ENCODE measurements at regions not wholly inside any gene's neighbourhood (a gene's known extent, or its start where the extent isn't known, plus 50 kb on each side); places are given as distances from the start of the nearest gene placed in this dataset.

DNA sequence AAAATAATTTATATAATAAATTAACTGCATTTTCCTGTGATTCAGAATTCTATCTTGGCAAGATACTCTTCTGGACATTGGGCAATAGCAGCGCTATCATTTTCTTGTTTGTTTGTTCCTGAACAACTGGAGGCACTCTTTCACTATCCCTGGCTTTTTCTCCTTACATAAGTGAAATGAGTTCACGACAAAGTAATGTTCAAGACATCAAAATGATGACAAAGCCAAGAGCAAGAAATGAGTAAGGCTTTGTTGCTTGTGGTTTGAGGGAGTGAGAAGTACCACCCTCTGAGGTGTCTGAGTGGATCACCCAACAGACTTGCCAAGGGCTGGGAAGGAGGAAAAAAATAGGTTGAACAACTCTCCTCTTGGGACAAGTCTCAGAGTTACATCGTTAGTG, 466.6 kb upstream of the JAG1 start:
- Histone ChIP-seq H3K9me2 (ENCODE audit: insufficient read depth, low read length) (no peaks in the 10 kb centered on the region), H3K4me3 (ENCODE audit: low read length) (no peak overlapping the region), H3K4me2 (ENCODE audit: low read length) (no peak overlapping the region), H3F3A (ENCODE audit: insufficient read depth, low read length, poor library complexity, severe bottlenecking) (no peaks in the 10 kb centered on the region), H4K20me1 (ENCODE audit: insufficient read depth) (no peaks in the 10 kb centered on the region), H2AFZ (ENCODE audit: low read depth, low read length) (no peak overlapping the region), H3K9me3 (ENCODE audit: low read length) (peaks cover 3% of the 10 kb centered on the region), H3K9ac (ENCODE audit: low read length) (no peak overlapping the region), H3K79me2 (replicated peaks; ENCODE audit: insufficient read depth, low read length) (no peaks in the 10 kb centered on the region), H3K36me3 (ENCODE audit: insufficient read depth, low read length) (no peaks in the 10 kb centered on the region), H3K27ac (ENCODE audit: low read length) (no peak overlapping the region), H3K27me3 (ENCODE audit: insufficient read depth, low read depth, low read length) (no peaks in the 10 kb centered on the region)
- no peak for TF ChIP-seq CTCF (IDR thresholded peaks at IDR 0.05; ENCODE audit: poor library complexity, severe bottlenecking)
- TF ChIP-seq EZH2 (IDR thresholded peaks at IDR 0.05; ENCODE audit: borderline replicate concordance, insufficient read depth, low read length, poor library complexity, severe bottlenecking): no peak
- TF ChIP-seq, protein P1, sequence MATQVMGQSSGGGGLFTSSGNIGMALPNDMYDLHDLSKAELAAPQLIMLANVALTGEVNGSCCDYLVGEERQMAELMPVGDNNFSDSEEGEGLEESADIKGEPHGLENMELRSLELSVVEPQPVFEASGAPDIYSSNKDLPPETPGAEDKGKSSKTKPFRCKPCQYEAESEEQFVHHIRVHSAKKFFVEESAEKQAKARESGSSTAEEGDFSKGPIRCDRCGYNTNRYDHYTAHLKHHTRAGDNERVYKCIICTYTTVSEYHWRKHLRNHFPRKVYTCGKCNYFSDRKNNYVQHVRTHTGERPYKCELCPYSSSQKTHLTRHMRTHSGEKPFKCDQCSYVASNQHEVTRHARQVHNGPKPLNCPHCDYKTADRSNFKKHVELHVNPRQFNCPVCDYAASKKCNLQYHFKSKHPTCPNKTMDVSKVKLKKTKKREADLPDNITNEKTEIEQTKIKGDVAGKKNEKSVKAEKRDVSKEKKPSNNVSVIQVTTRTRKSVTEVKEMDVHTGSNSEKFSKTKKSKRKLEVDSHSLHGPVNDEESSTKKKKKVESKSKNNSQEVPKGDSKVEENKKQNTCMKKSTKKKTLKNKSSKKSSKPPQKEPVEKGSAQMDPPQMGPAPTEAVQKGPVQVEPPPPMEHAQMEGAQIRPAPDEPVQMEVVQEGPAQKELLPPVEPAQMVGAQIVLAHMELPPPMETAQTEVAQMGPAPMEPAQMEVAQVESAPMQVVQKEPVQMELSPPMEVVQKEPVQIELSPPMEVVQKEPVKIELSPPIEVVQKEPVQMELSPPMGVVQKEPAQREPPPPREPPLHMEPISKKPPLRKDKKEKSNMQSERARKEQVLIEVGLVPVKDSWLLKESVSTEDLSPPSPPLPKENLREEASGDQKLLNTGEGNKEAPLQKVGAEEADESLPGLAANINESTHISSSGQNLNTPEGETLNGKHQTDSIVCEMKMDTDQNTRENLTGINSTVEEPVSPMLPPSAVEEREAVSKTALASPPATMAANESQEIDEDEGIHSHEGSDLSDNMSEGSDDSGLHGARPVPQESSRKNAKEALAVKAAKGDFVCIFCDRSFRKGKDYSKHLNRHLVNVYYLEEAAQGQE (IDR thresholded peaks at IDR 0.05; ENCODE audit: borderline replicate concordance): no peak
- TF ChIP-seq POLR2AphosphoS5 (IDR thresholded peaks at IDR 0.05): no peak
- TF ChIP-seq RAD21 (conservative IDR thresholded peaks at IDR 0.05): no peak
- no peak for TF ChIP-seq TAF1 (IDR thresholded peaks at IDR 0.05; ENCODE audit: low read depth)
- no peak for TF ChIP-seq SMC3 (conservative IDR thresholded peaks at IDR 0.05; ENCODE audit: poor library complexity)
- TF ChIP-seq EP300 (conservative IDR thresholded peaks at IDR 0.05; ENCODE audit: poor library complexity, severe bottlenecking): no peak
- no peak for TF ChIP-seq MXI1 (conservative IDR thresholded peaks at IDR 0.05; ENCODE audit: poor library complexity, severe bottlenecking)

- no peak overlapping the region for H2AFZ ChIP-seq (ENCODE audit: low read depth, low read length)
- no peaks in the 10 kb centered on the region for H3K36me3 ChIP-seq (ENCODE audit: insufficient read depth, low read length)
- no peaks in the 10 kb centered on the region for H3K79me2 ChIP-seq (replicated peaks; ENCODE audit: insufficient read depth, low read length)
- H3F3A ChIP-seq (ENCODE audit: insufficient read depth, low read length, poor library complexity, severe bottlenecking): no peaks in the 10 kb centered on the region
- no peak overlapping the region for H3K9ac ChIP-seq (ENCODE audit: low read length)
- no peaks in the 10 kb centered on the region for H3K9me2 ChIP-seq (ENCODE audit: insufficient read depth, low read length)
- H3K27ac ChIP-seq (ENCODE audit: low read length): no peak overlapping the region
- peaks cover 3% of the 10 kb centered on the region for H3K9me3 ChIP-seq (ENCODE audit: low read length)
- H3K4me3 ChIP-seq (ENCODE audit: low read length): no peak overlapping the region
- no peak overlapping the region for H3K4me2 ChIP-seq (ENCODE audit: low read length)
- no peaks in the 10 kb centered on the region for H3K27me3 ChIP-seq (ENCODE audit: insufficient read depth, low read depth, low read length)
- no peaks in the 10 kb centered on the region for H4K20me1 ChIP-seq (ENCODE audit: insufficient read depth)
- TF ChIP-seq SMC3 (conservative IDR thresholded peaks at IDR 0.05; ENCODE audit: poor library complexity): no peak
- TF ChIP-seq CTCF (IDR thresholded peaks at IDR 0.05; ENCODE audit: poor library complexity, severe bottlenecking): no peak
- TF ChIP-seq POLR2AphosphoS5 (IDR thresholded peaks at IDR 0.05): no peak
- TF ChIP-seq EZH2 (IDR thresholded peaks at IDR 0.05; ENCODE audit: borderline replicate concordance, insufficient read depth, low read length, poor library complexity, severe bottlenecking): no peak
- no peak for TF ChIP-seq EP300 (conservative IDR thresholded peaks at IDR 0.05; ENCODE audit: poor library complexity, severe bottlenecking)
- TF ChIP-seq, protein P1 (IDR thresholded peaks at IDR 0.05; ENCODE audit: borderline replicate concordance): no peak
- TF ChIP-seq RAD21 (conservative IDR thresholded peaks at IDR 0.05): no peak
- no peak for TF ChIP-seq MXI1 (conservative IDR thresholded peaks at IDR 0.05; ENCODE audit: poor library complexity, severe bottlenecking)
- no peak for TF ChIP-seq TAF1 (IDR thresholded peaks at IDR 0.05; ENCODE audit: low read depth)
Measured at GRCh38 chr20:11143481-11143880, 469.7 kb upstream of the JAG1 start.

Measured in neural cell (in vitro differentiated cells).